Caco-2 (cell line): ENCODE measurements at regions not wholly inside any gene's neighbourhood (a gene's known extent, or its start where the extent isn't known, plus 50 kb on each side); places are given as distances from the start of the nearest gene placed in this dataset.

ENCODE experiments used
- BruUV-seq: library from RNA; stranded (reverse); fragments of 400-500 nt; replicated peaks from 2 replicates; lab custom pipeline; 2021; lab: Mats Ljungman, UMichigan
- CTCF ChIA-PET: fragments of 300-600 bp; sonication (Branson Sonifier 250); formaldehyde crosslinking; loops from one replicate; lab custom pipeline; 2022; ENCODE audit warnings: antibody characterized with exemption; lab: Charles Lee
- POLR2A ChIA-PET: fragments of 300-600 bp; sonication (Branson Sonifier 250); formaldehyde crosslinking; loops from one replicate; lab custom pipeline; 2022; ENCODE audit warnings: antibody characterized with exemption; lab: Charles Lee
- DNase-seq, 2 experiments: peaks; one replicate each; pipeline versions ENCODE4 v3.0.0 to v3.0.0-alpha.2; 2020 to 2022
- H3K27me3 ChIP-seq: replicated peaks from 2 replicates; pipeline ENCODE4 v1.6.0; 2011; ENCODE audit warnings: low read length; ENCODE audit not compliant: control insufficient read depth, insufficient read depth
- H3K36me3 ChIP-seq: 2 replicates; pipeline ENCODE4 v1.5.1; 2011; ENCODE audit warnings: low read length; ENCODE audit not compliant: control insufficient read depth, insufficient read depth
- H3K4me1 ChIP-seq: fragments of 250-450 bp; sonication (Bioruptor Pico); 2 replicates; pipeline ENCODE4 v1.5.1; 2020; ENCODE audit warnings: mild to moderate bottlenecking
- H3K4me3 ChIP-seq: 2 replicates; pipeline ENCODE4 v1.5.1; 2011; ENCODE audit warnings: low read depth, mild to moderate bottlenecking, control low read depth, low read length
- H3K9me3 ChIP-seq: fragments of 250-450 bp; sonication (Bioruptor Pico); 2 replicates; pipeline ENCODE4 v1.5.1; 2020; ENCODE audit warnings: mild to moderate bottlenecking, moderate library complexity
- H3K27ac Mint-ChIP-seq: one replicate; pipeline ENCODE4 v1.8.0; 2022; ENCODE audit warnings: mixed read lengths; ENCODE audit not compliant: unreplicated experiment
- H3K27me3 Mint-ChIP-seq: one replicate; pipeline ENCODE4 v1.8.0; 2022; ENCODE audit warnings: mixed read lengths; ENCODE audit not compliant: insufficient read depth, unreplicated experiment
- H3K36me3 Mint-ChIP-seq: one replicate; pipeline ENCODE4 v1.8.0; 2022; ENCODE audit warnings: mild to moderate bottlenecking, mixed read lengths; ENCODE audit not compliant: insufficient read depth, unreplicated experiment
- H3K4me1 Mint-ChIP-seq: one replicate; pipeline ENCODE4 v1.8.0; 2022; ENCODE audit warnings: low read depth, mixed read lengths; ENCODE audit not compliant: unreplicated experiment
- H3K4me3 Mint-ChIP-seq: one replicate; pipeline ENCODE4 v1.8.0; 2022; ENCODE audit warnings: mild to moderate bottlenecking, moderate library complexity, mixed read lengths; ENCODE audit not compliant: unreplicated experiment
- H3K9me3 Mint-ChIP-seq: one replicate; pipeline ENCODE4 v1.8.0; 2022; ENCODE audit warnings: mixed read lengths; ENCODE audit not compliant: unreplicated experiment
- intact Hi-C: fragments of 100-400 bp; cut with micrococcal nuclease; formaldehyde crosslinking; loops from one replicate; pipeline ENCODE4 v1.10.0; 2022; ENCODE audit not compliant: unreplicated experiment
- TF ChIP-seq, protein P1 (sequence below), 2 experiments: fragments of 200-600 bp in 1 of 2; IDR thresholded peaks; 1 replicate in 1 of 2; 2 replicates in 1 of 2; pipeline versions ENCODE4 v1.5.1 to v1.8.0; 2011 to 2022; ENCODE audit warnings: antibody characterized with exemption in 1 of 2, control low read depth in 1 of 2, inconsistent platforms in 1 of 2, low read depth in 1 of 2, low read length in 1 of 2, mild to moderate bottlenecking in 1 of 2, moderate library complexity in 1 of 2; ENCODE audit not compliant: insufficient read depth in 1 of 2, severe bottlenecking in 1 of 2, unreplicated experiment in 1 of 2

DNA sequence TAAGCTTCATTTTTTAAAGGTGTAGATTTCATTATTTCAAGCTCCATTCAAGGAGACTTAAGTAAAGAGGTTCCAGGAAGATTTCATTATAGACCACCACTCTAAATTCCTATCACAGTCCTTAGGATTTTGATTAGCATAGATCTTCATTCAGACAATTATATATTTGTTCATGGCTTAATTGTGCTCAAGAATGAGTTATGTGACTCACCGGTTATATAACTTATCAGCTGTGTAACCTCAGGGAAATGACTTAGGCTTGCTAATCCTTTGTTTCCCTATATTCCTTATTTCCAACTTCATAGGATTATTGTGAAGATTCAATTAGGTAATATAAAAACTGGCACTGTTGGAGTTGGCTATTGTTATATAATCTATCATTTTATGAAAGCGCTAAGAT is 632.8 kb upstream of the SPRY2 start:
- Mint-ChIP-seq H3K27me3 (no peaks in the 10 kb centered on the region), H3K4me3 (no peak overlapping the region), H3K36me3 (no peaks in the 10 kb centered on the region), H3K27ac (no peak overlapping the region), H3K9me3 (no peaks in the 10 kb centered on the region), H3K4me1 (no peaks in the 10 kb centered on the region)
- Histone ChIP-seq H3K36me3 (no peaks in the 10 kb centered on the region), H3K4me1 (peaks cover 8% of the 10 kb centered on the region), H3K9me3 (no peaks in the 10 kb centered on the region), H3K27me3 (no peaks in the 10 kb centered on the region), H3K4me3 (no peak overlapping the region)
- TF ChIP-seq, protein P1, sequence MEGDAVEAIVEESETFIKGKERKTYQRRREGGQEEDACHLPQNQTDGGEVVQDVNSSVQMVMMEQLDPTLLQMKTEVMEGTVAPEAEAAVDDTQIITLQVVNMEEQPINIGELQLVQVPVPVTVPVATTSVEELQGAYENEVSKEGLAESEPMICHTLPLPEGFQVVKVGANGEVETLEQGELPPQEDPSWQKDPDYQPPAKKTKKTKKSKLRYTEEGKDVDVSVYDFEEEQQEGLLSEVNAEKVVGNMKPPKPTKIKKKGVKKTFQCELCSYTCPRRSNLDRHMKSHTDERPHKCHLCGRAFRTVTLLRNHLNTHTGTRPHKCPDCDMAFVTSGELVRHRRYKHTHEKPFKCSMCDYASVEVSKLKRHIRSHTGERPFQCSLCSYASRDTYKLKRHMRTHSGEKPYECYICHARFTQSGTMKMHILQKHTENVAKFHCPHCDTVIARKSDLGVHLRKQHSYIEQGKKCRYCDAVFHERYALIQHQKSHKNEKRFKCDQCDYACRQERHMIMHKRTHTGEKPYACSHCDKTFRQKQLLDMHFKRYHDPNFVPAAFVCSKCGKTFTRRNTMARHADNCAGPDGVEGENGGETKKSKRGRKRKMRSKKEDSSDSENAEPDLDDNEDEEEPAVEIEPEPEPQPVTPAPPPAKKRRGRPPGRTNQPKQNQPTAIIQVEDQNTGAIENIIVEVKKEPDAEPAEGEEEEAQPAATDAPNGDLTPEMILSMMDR (IDR thresholded peaks at IDR 0.05; ENCODE audit: insufficient read depth in 1 of 2, low read depth in 1 of 2, low read length in 1 of 2, severe bottlenecking in 1 of 2, unreplicated experiment in 1 of 2): no peak
- ChIA-PET POLR2A (no interaction called here), CTCF (no interaction called here)
- BruUV-seq: no TSS peak
- intact Hi-C loops: no loop called here
- no peak for DNase-seq

DNA sequence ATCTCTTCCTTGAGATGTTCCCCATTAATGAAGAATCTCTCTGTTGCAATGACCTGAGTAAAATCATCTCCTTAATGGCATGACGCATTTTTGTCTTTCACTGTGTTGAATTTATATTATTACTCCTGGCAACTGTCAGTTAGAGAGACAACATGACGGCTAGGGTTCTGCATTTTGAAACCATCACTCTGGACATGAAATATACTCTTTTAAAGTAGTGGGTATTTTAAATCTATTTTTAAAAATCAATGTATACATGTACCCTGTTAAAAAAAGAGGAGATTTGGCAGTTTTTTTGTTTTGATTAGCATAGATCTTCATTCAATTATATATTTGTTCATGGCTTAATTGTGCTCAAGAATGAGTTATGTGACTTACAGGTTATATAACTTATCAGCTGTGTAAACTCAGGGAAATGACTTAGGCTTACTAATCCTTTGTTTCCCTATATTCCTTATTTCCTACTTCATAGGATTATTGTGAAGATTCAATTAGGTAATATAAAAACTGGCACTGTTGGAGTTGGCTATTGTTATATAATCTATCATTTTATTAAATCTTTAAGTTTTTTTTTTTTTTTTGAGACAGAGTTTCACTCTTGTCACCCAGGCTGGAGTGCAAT is 632.0 kb upstream of the SPRY2 start:
- H3K4me3 Mint-ChIP-seq: no peak overlapping the region
- Histone ChIP-seq H3K36me3 (no peaks in the 10 kb centered on the region), H3K4me3 (no peak overlapping the region), H3K27me3 (no peaks in the 10 kb centered on the region), H3K4me1 (peaks cover 8% of the 10 kb centered on the region), H3K9me3 (no peaks in the 10 kb centered on the region)
- DNase-seq: no peak
- H3K27me3 Mint-ChIP-seq: no peaks in the 10 kb centered on the region
- H3K27ac Mint-ChIP-seq: no peak overlapping the region
- TF ChIP-seq, protein P1 (IDR thresholded peaks at IDR 0.05; ENCODE audit: insufficient read depth in 1 of 2, low read depth in 1 of 2, low read length in 1 of 2, severe bottlenecking in 1 of 2, unreplicated experiment in 1 of 2): no peak
- no TSS peak for BruUV-seq
- intact Hi-C loops: no loop called here
- H3K36me3 Mint-ChIP-seq: no peaks in the 10 kb centered on the region
- no peaks in the 10 kb centered on the region for H3K4me1 Mint-ChIP-seq
- no peaks in the 10 kb centered on the region for H3K9me3 Mint-ChIP-seq
- ChIA-PET POLR2A (no interaction called here), CTCF (no interaction called here)

DNA sequence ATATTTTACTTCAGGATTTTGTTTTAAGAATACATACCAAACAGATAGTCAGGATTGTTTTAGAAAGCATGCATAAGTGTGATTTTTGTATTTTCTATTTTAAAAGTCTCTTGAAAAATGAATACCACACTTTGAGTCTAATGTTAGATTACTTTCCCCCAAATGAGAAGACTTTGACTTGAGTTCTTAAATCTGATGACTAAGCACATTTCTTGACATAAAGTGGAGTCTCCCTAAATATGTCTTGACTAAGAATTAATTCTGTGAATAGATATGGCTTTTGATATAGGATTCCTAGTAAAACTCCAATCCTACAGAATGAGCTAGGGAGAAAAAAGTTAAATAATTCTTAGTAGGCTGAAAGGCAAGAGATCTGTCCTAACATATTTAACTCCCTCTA is 624.2 kb upstream of the SPRY2 start:
- peaks cover 3% of the 10 kb centered on the region for H3K27me3 Mint-ChIP-seq
- Histone ChIP-seq H3K4me3 (no peak overlapping the region), H3K27me3 (no peaks in the 10 kb centered on the region), H3K4me1 (no peaks in the 10 kb centered on the region), H3K9me3 (no peaks in the 10 kb centered on the region), H3K36me3 (no peaks in the 10 kb centered on the region)
- H3K36me3 Mint-ChIP-seq: no peaks in the 10 kb centered on the region
- no peaks in the 10 kb centered on the region for H3K4me1 Mint-ChIP-seq
- no peak overlapping the region for H3K4me3 Mint-ChIP-seq
- TF ChIP-seq, protein P1 (IDR thresholded peaks at IDR 0.05; ENCODE audit: insufficient read depth in 1 of 2, low read depth in 1 of 2, low read length in 1 of 2, severe bottlenecking in 1 of 2, unreplicated experiment in 1 of 2): no peak
- no peaks in the 10 kb centered on the region for H3K9me3 Mint-ChIP-seq
- no TSS peak for BruUV-seq
- ChIA-PET POLR2A (no interaction called here), CTCF (no interaction called here)
- intact Hi-C loops: no loop called here
- no peak for DNase-seq
- no peak overlapping the region for H3K27ac Mint-ChIP-seq
